A549 (cell line): ENCODE measurements at regions not wholly inside any gene's neighbourhood (a gene's known extent, or its start where the extent isn't known, plus 50 kb on each side); places are given as distances from the start of the nearest gene placed in this dataset.

ENCODE experiments used
- ATAC-seq, 2 experiments: fragments of 200-7000 bp in 1 of 2; fragments of >200 bp in 1 of 2; cut with Nextera tagmentation in 1 of 2; cut with Tn5 transposase in 1 of 2; 3 replicates each; pipeline versions ENCODE4 v1.8.0 to v1.9.1; 2018 to 2020; ENCODE audit warnings: mild to moderate bottlenecking in 1 of 2, moderate library complexity in 1 of 2
- CTCF ChIA-PET: fragments of 300-600 bp; sonication (Branson Sonifier 250); formaldehyde crosslinking; extraction: SDS; loops from one replicate; lab custom pipeline; 2021; ENCODE audit warnings: antibody characterized with exemption, inconsistent platforms; lab: Yijun Ruan, JAX
- POLR2A ChIA-PET: fragments of 350-600 bp; formaldehyde crosslinking; extraction: SDS; loops from one replicate; lab custom pipeline; 2021; ENCODE audit warnings: antibody characterized with exemption, inconsistent platforms; lab: Yijun Ruan, JAX
- DNase-seq, 2 experiments: peaks; one replicate each; pipeline versions ENCODE4 v3.0.0 to v3.0.0-alpha.2; 2011 to 2016; ENCODE audit warnings: low read depth in 1 of 2, low spot score in 1 of 2
- FAIRE-seq: peaks from 2 replicates; lab custom pipeline; 2011; peaks lifted over from hg19 to GRCh38; lab: Jason Lieb, UNC
- H3K27ac ChIP-seq, 2 experiments: fragments of >200 bp; sonication (Bioruptor Twin); formaldehyde crosslinking; 3 replicates each; pipeline ENCODE4 v1.5.1; 2016 to 2017
- H3K4me1 ChIP-seq: fragments of >200 bp; sonication (Bioruptor Twin); formaldehyde crosslinking; 3 replicates; pipeline ENCODE4 v1.6.1; 2016
- H3K4me2 ChIP-seq: fragments of >200 bp; sonication (Bioruptor Twin); formaldehyde crosslinking; 3 replicates; pipeline ENCODE4 v1.6.1; 2016
- H3K4me3 ChIP-seq: fragments of >200 bp; sonication (Bioruptor Twin); formaldehyde crosslinking; 3 replicates; pipeline ENCODE4 v1.5.1; 2016
- H3K9me3 ChIP-seq: fragments of >200 bp; sonication (Bioruptor Twin); formaldehyde crosslinking; 3 replicates; pipeline ENCODE4 v1.6.1; 2016
- CBX8 ChIP-seq: fragments of 200-600 bp; sonication (generic); IDR thresholded peaks from 2 replicates; pipeline ENCODE4 v1.6.1; 2016
- EHF ChIP-seq: fragments of 250-450 bp; sonication (Bioruptor Pico); IDR thresholded peaks from 2 replicates; pipeline ENCODE4 v1.5.0; 2020; ENCODE audit warnings: mild to moderate bottlenecking
- EP300 ChIP-seq, 2 experiments: fragments of >200 bp; sonication (Bioruptor Twin); formaldehyde crosslinking; IDR thresholded peaks; 2 replicates in 1 of 2; 3 replicates in 1 of 2; pipeline ENCODE4 v1.6.1; 2016 to 2017
- ESRRA ChIP-seq: fragments of 150-350 bp; IDR thresholded peaks from 2 replicates; pipeline ENCODE4 v1.6.1; 2014; ENCODE audit warnings: mild to moderate bottlenecking, low read length, borderline replicate concordance
- FOXS1 ChIP-seq: fragments of 250-450 bp; sonication (Bioruptor Pico); IDR thresholded peaks from 2 replicates; pipeline ENCODE4 v1.5.0; 2020; ENCODE audit warnings: mild to moderate bottlenecking, moderate library complexity
- GATA3 ChIP-seq: IDR thresholded peaks from 2 replicates; pipeline ENCODE4 v1.6.1; 2012; ENCODE audit warnings: borderline replicate concordance
- HEYL ChIP-seq: fragments of 250-450 bp; sonication (Bioruptor Pico); IDR thresholded peaks from 2 replicates; pipeline ENCODE4 v1.8.0; 2021; ENCODE audit warnings: mild to moderate bottlenecking, moderate library complexity
- JUNB ChIP-seq: fragments of >200 bp; sonication (Bioruptor Twin); formaldehyde crosslinking; IDR thresholded peaks from 2 replicates; pipeline ENCODE4 v1.6.1; 2016
- MAFK ChIP-seq: fragments of 450-650 bp; IDR thresholded peaks from 2 replicates; pipeline ENCODE4 v1.6.1; 2014; ENCODE audit not compliant: partially characterized antibody
- MAZ ChIP-seq: fragments of 150-350 bp; IDR thresholded peaks from 2 replicates; pipeline ENCODE4 v1.6.1; 2014; ENCODE audit warnings: antibody characterized with exemption, low read depth, low read length, borderline replicate concordance
- MYC ChIP-seq: IDR thresholded peaks from 2 replicates; pipeline ENCODE4 v1.6.1; 2012; ENCODE audit warnings: mild to moderate bottlenecking, inconsistent platforms, low read length, improper control_type of control experiment, borderline replicate concordance
- NFE2L2 ChIP-seq: fragments of 150-350 bp; conservative IDR thresholded peaks from 2 replicates; pipeline ENCODE4 v1.6.1; 2014; ENCODE audit warnings: low read length
- NPAS2 ChIP-seq: fragments of 250-450 bp; sonication (Bioruptor Pico); IDR thresholded peaks from 2 replicates; pipeline ENCODE4 v1.8.0; 2022; ENCODE audit warnings: mild to moderate bottlenecking, moderate library complexity, borderline replicate concordance
- PHF8 ChIP-seq: fragments of 200-600 bp; sonication (generic); IDR thresholded peaks from 2 replicates; pipeline ENCODE4 v1.6.1; 2016; ENCODE audit warnings: low read depth, mild to moderate bottlenecking, antibody characterized with exemption, moderate library complexity, borderline replicate concordance
- POLR2AphosphoS2 ChIP-seq: conservative IDR thresholded peaks from 2 replicates; pipeline ENCODE4 v1.6.1; 2012; ENCODE audit warnings: low read length, improper control_type of control experiment, inconsistent platforms
- RAD21 ChIP-seq, 2 experiments: fragments of >200 bp in 1 of 2; sonication (Bioruptor Twin) in 1 of 2; formaldehyde crosslinking in 1 of 2; IDR thresholded peaks in 1 of 2; conservative IDR thresholded peaks in 1 of 2; 2 replicates in 1 of 2; 3 replicates in 1 of 2; pipeline ENCODE4 v1.6.1; 2012 to 2018; ENCODE audit warnings: inconsistent platforms in 1 of 2
- RARB ChIP-seq: fragments of 250-450 bp; sonication (Bioruptor Pico); IDR thresholded peaks from 2 replicates; pipeline ENCODE4 v1.8.0; 2021; ENCODE audit warnings: mild to moderate bottlenecking, moderate library complexity
- REST ChIP-seq: fragments of 200-600 bp; sonication (generic); IDR thresholded peaks from 2 replicates; pipeline ENCODE4 v1.6.1; 2016; ENCODE audit warnings: antibody characterized with exemption, mild to moderate bottlenecking, moderate library complexity
- RFX5 ChIP-seq: fragments of 450-650 bp; IDR thresholded peaks from 2 replicates; pipeline ENCODE4 v1.7.1; 2014; ENCODE audit warnings: antibody characterized with exemption, mild to moderate bottlenecking, moderate library complexity
- SMC3 ChIP-seq: fragments of >200 bp; sonication (Bioruptor Twin); formaldehyde crosslinking; IDR thresholded peaks from 3 replicates; pipeline ENCODE4 v1.6.1; 2018; ENCODE audit warnings: inconsistent platforms
- USF2 ChIP-seq: fragments of 450-650 bp; IDR thresholded peaks from 2 replicates; pipeline ENCODE4 v1.6.1; 2014; ENCODE audit warnings: antibody characterized with exemption
- ZC3H11A ChIP-seq: fragments of 450-650 bp; IDR thresholded peaks from 2 replicates; pipeline ENCODE4 v1.6.1; 2014; ENCODE audit warnings: antibody characterized with exemption, mild to moderate bottlenecking
- WGBS: methylation state at CpG from one replicate; pipeline ENCODE4 v1.1.6; 2017; ENCODE audit errors: missing lambda C conversion rate; 5-methylcytosine and 5-hydroxymethylcytosine counted together

GRCh38 chr1:157284451-157284850 lies 146.3 kb upstream of the ETV3 start:
- Histone ChIP-seq H3K9me3 (no peaks in the 10 kb centered on the region), H3K4me3 (no peak overlapping the region), H3K4me2 (no peak overlapping the region), H3K4me1 (no peaks in the 10 kb centered on the region), H3K27ac (no peak overlapping the region)
- CTCF ChIA-PET, result no interaction called here
- ATAC-seq (no peak), FAIRE-seq (no peak), DNase-seq (no peak)
- TF ChIP-seq EHF (CRISPR knock-in tag) (no peak), EP300 (IDR thresholded peaks at IDR 0.05) (no peak), CBX8 (no peak), MAZ (no peak), REST (no peak), ZC3H11A (no peak), USF2 (no peak), GATA3 (no peak), RFX5 (no peak), JUNB (no peak), ESRRA (no peak), NFE2L2 (no peak), HEYL (CRISPR knock-in tag) (no peak), MAFK (no peak), RAD21 (conservative IDR thresholded peaks at IDR 0.05 in 1 of 2, IDR thresholded peaks at IDR 0.05 in 1 of 2) (no peak), NPAS2 (CRISPR knock-in tag) (no peak), SMC3 (no peak), POLR2AphosphoS2 (no peak)
- WGBS, result 0% methylated on average over 1 of the region's 1 CpG
- POLR2A ChIA-PET, result no interaction called here

- Histone ChIP-seq H3K9me3 (no peaks in the 10 kb centered on the region), H3K4me3 (no peak overlapping the region), H3K4me1 (no peaks in the 10 kb centered on the region), H3K27ac (no peak overlapping the region), H3K4me2 (no peak overlapping the region)
- DNase-seq (no peak), ATAC-seq (no peak), FAIRE-seq (no peak)
- CTCF ChIA-PET, result no interaction called here
- TF ChIP-seq JUNB (no peak), PHF8 (no peak), RFX5 (no peak), FOXS1 (CRISPR knock-in tag) (no peak), RARB (CRISPR knock-in tag) (no peak), MYC (no peak), ESRRA (no peak)
- 32% methylated on average over 3 of the region's 3 CpGs for WGBS
- POLR2A ChIA-PET, result no interaction called here
These were observed 141.6 kb upstream of the ETV3 start for GRCh38 chr1:157279802-157280140.
